OCI-LY7 (cell line): ENCODE measurements at regions not wholly inside any gene's neighbourhood (a gene's known extent, or its start where the extent isn't known, plus 50 kb on each side); places are given as distances from the start of the nearest gene placed in this dataset.

Experiments used
- BruUV-seq: library from RNA; stranded (reverse); fragments of 400-500 nt; replicated peaks from 2 replicates; lab custom pipeline; 2021; lab: Mats Ljungman, UMichigan
- CTCF ChIA-PET: fragments of 300-600 bp; sonication (Branson Sonifier 250); formaldehyde crosslinking; loops from one replicate; lab custom pipeline; 2022; ENCODE audit warnings: antibody characterized with exemption; ENCODE audit not compliant: unreplicated experiment; lab: Charles Lee
- POLR2A ChIA-PET: fragments of 300-600 bp; sonication (Branson Sonifier 250); formaldehyde crosslinking; loops from one replicate; lab custom pipeline; 2022; ENCODE audit warnings: antibody characterized with exemption; lab: Charles Lee
- DNase-seq: peaks from one replicate; pipeline ENCODE4 v3.0.0-alpha.2; 2015; ENCODE audit warnings: low spot score
- H2AFZ ChIP-seq: fragments of 200-600 bp; sonication (generic), shearing (Covaris generic); 2 replicates; pipeline ENCODE4 v1.6.1; 2014; ENCODE audit warnings: mild to moderate bottlenecking, antibody characterized with exemption, low read length, moderate library complexity
- H3K27ac ChIP-seq: fragments of 200-600 bp; sonication (generic); 2 replicates; pipeline ENCODE4 v1.5.1; 2014; ENCODE audit warnings: mixed run types, low read depth, mild to moderate bottlenecking, moderate library complexity, low read length, inconsistent platforms; ENCODE audit not compliant: poor library complexity, severe bottlenecking
- H3K36me3 ChIP-seq: fragments of 200-600 bp; sonication (generic); 2 replicates; pipeline ENCODE4 v1.6.1; 2014; ENCODE audit warnings: mild to moderate bottlenecking, antibody characterized with exemption, low read length, moderate library complexity, mixed read lengths; ENCODE audit not compliant: insufficient read depth
- H3K4me1 ChIP-seq: fragments of 200-600 bp; sonication (generic); 2 replicates; pipeline ENCODE4 v1.5.1; 2014; ENCODE audit warnings: mild to moderate bottlenecking, low read length; ENCODE audit not compliant: insufficient read depth, poor library complexity, severe bottlenecking
- H3K4me2 ChIP-seq: fragments of 200-600 bp; sonication (generic); 2 replicates; pipeline ENCODE4 v1.6.1; 2014; ENCODE audit warnings: mild to moderate bottlenecking, low read length
- H3K4me3 ChIP-seq: fragments of 200-600 bp; sonication (generic); 2 replicates; pipeline ENCODE4 v1.5.1; 2014; ENCODE audit warnings: mild to moderate bottlenecking, low read depth, low read length; ENCODE audit not compliant: poor library complexity, severe bottlenecking
- H3K79me2 ChIP-seq: fragments of 200-600 bp; sonication (generic); 2 replicates; pipeline ENCODE4 v1.6.1; 2016; ENCODE audit warnings: low read depth, mild to moderate bottlenecking, low read length, moderate library complexity, mixed read lengths; ENCODE audit not compliant: insufficient read depth
- H3K9me2 ChIP-seq: fragments of 200-600 bp; sonication (generic); 2 replicates; pipeline ENCODE4 v1.6.1; 2016; ENCODE audit warnings: mild to moderate bottlenecking, low read length, mixed read lengths; ENCODE audit not compliant: insufficient read depth
- H3K9me3 ChIP-seq: fragments of 200-600 bp; sonication (generic); 2 replicates; pipeline ENCODE4 v1.6.1; 2014; ENCODE audit warnings: mild to moderate bottlenecking, mixed run types, low read length, mixed read lengths
- H4K20me1 ChIP-seq: fragments of 200-600 bp; sonication (generic); 2 replicates; pipeline ENCODE4 v1.6.1; 2014; ENCODE audit warnings: mild to moderate bottlenecking, antibody characterized with exemption, low read length, moderate library complexity, mixed read lengths; ENCODE audit not compliant: insufficient read depth
- EZH2phosphoT487 ChIP-seq: fragments of 200-600 bp; sonication (generic); IDR thresholded peaks from 2 replicates; pipeline ENCODE4 v1.6.1; 2018; ENCODE audit warnings: low read depth, borderline replicate concordance, mild to moderate bottlenecking, mixed run types, antibody characterized with exemption, low read length, moderate library complexity, mixed read lengths
- intact Hi-C: fragments of 100-400 bp; cut with micrococcal nuclease; formaldehyde crosslinking; loops from one replicate; pipeline ENCODE4 v1.10.0; 2022; ENCODE audit not compliant: unreplicated experiment
- TF ChIP-seq, protein P1 (sequence below): fragments of 200-600 bp; sonication (generic); conservative IDR thresholded peaks from 2 replicates; pipeline ENCODE4 v1.5.1; 2014; ENCODE audit warnings: mild to moderate bottlenecking, antibody characterized with exemption, low read length, moderate library complexity, mixed read lengths

DNA sequence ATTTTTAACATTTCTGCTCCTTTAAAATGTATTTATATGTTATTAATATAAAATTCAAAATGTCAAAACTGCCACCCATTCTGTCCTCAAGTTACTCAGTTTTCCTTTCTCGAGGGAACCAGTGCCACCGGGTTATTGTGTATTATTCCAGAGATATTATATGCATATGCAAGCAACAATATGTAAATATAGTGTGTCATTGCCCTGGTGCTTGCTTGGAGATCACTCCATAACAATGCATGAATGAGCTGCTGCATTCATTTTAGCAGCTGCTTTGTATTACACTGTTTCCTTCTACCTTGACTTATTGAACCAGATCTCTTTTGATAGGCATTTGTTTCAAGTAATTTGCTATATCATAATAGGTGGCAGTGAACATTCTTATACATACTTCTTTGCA is 509.1 kb downstream of the MCTP2 start:
- no peak overlapping the region for H3K27ac ChIP-seq
- no peaks in the 10 kb centered on the region for H3K4me1 ChIP-seq
- no peak overlapping the region for H2AFZ ChIP-seq
- H4K20me1 ChIP-seq, result no peaks in the 10 kb centered on the region
- H3K4me2 ChIP-seq, result no peak overlapping the region
- TF ChIP-seq EZH2phosphoT487, result no peak
- TF ChIP-seq, protein P1, sequence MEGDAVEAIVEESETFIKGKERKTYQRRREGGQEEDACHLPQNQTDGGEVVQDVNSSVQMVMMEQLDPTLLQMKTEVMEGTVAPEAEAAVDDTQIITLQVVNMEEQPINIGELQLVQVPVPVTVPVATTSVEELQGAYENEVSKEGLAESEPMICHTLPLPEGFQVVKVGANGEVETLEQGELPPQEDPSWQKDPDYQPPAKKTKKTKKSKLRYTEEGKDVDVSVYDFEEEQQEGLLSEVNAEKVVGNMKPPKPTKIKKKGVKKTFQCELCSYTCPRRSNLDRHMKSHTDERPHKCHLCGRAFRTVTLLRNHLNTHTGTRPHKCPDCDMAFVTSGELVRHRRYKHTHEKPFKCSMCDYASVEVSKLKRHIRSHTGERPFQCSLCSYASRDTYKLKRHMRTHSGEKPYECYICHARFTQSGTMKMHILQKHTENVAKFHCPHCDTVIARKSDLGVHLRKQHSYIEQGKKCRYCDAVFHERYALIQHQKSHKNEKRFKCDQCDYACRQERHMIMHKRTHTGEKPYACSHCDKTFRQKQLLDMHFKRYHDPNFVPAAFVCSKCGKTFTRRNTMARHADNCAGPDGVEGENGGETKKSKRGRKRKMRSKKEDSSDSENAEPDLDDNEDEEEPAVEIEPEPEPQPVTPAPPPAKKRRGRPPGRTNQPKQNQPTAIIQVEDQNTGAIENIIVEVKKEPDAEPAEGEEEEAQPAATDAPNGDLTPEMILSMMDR, result no peak
- no peak overlapping the region for H3K4me3 ChIP-seq
- no TSS peak for BruUV-seq
- H3K9me2 ChIP-seq, result no peaks in the 10 kb centered on the region
- no peaks in the 10 kb centered on the region for H3K36me3 ChIP-seq
- no peak for DNase-seq
- H3K79me2 ChIP-seq, result no peaks in the 10 kb centered on the region
- ChIA-PET POLR2A (no interaction called here), CTCF (no interaction called here)
- intact Hi-C loops, result no loop called here
- no peaks in the 10 kb centered on the region for H3K9me3 ChIP-seq

DNA sequence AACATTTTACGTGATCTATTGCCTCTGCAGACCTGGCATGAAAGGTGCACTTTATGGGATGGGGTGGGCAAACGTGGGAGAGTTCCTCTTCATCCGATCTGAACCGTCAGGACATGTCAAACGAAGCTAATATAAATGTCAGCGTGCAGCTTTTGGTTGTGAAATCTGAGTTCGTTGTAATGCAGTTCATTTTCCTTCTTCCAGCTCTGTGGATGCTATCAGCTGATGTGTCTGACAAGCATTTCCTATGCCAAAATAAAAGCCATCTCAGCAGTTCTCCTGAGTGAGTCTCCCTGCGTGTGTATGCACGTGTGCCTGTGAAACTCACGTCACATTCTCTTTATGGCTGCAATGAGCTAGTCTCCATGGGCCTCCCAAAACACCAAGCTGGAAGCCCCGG is 512.3 kb downstream of the MCTP2 start:
- no peak overlapping the region for H2AFZ ChIP-seq
- intact Hi-C loops, result no loop called here
- POLR2A ChIA-PET, result no interaction called here
- H3K79me2 ChIP-seq, result no peaks in the 10 kb centered on the region
- H3K9me3 ChIP-seq, result no peaks in the 10 kb centered on the region
- DNase-seq, result no peak
- no peak overlapping the region for H3K4me2 ChIP-seq
- H3K27ac ChIP-seq, result no peak overlapping the region
- H3K4me3 ChIP-seq, result no peak overlapping the region
- TF ChIP-seq EZH2phosphoT487, result no peak
- TF ChIP-seq, protein P1, result no peak
- BruUV-seq, result no TSS peak
- no peaks in the 10 kb centered on the region for H3K36me3 ChIP-seq
- CTCF ChIA-PET, result no interaction called here
- H4K20me1 ChIP-seq, result no peaks in the 10 kb centered on the region
- no peaks in the 10 kb centered on the region for H3K4me1 ChIP-seq
- H3K9me2 ChIP-seq, result no peaks in the 10 kb centered on the region

DNA sequence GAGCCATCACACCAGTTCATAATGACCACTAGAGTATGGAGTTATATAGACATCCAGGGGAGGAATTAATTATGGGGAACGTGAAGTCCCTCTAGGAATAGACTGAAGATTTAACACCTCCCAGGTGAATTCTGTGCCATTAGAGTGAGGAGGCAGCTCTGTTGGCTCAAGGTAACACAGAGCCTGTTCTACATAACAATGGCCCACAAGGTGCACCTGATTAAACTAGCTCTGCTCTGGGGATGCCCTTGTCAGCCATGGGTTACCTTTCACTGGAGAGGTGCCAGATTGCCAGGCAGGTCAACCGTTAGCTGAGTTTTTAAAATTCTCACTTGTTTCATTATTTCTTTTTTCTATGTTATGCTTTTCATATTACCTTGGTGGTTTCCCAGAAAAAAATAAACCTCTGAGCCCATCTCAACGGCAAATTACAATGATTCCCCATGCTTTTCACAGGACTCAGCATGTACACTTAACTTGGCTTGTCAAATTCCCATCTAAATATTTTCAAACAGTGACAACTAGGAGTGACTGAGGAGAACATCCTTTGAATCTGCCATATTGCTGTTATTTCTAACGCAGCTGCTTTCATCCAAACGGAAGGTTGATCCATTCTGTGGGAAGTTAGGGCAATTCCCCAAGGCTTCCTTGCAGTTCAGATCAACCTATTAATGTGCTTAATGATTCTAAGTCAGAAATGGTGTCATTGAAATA is 512.9 kb downstream of the MCTP2 start:
- H3K36me3 ChIP-seq, result no peaks in the 10 kb centered on the region
- ChIA-PET CTCF (no interaction called here), POLR2A (no interaction called here)
- intact Hi-C loops, result no loop called here
- no peak overlapping the region for H2AFZ ChIP-seq
- H4K20me1 ChIP-seq, result no peaks in the 10 kb centered on the region
- no peak overlapping the region for H3K4me3 ChIP-seq
- no peaks in the 10 kb centered on the region for H3K9me2 ChIP-seq
- no peaks in the 10 kb centered on the region for H3K4me1 ChIP-seq
- no peak overlapping the region for H3K27ac ChIP-seq
- H3K79me2 ChIP-seq, result no peaks in the 10 kb centered on the region
- no peak for TF ChIP-seq EZH2phosphoT487
- TF ChIP-seq, protein P1, result no peak
- H3K4me2 ChIP-seq, result no peak overlapping the region
- no TSS peak for BruUV-seq
- no peak for DNase-seq
- no peaks in the 10 kb centered on the region for H3K9me3 ChIP-seq
